ENCODE measurements at regions not wholly inside any gene's neighbourhood (a gene's known extent, or its start where the extent isn't known, plus 50 kb on each side); places are given as distances from the start of the nearest gene placed in this dataset.

DNA sequence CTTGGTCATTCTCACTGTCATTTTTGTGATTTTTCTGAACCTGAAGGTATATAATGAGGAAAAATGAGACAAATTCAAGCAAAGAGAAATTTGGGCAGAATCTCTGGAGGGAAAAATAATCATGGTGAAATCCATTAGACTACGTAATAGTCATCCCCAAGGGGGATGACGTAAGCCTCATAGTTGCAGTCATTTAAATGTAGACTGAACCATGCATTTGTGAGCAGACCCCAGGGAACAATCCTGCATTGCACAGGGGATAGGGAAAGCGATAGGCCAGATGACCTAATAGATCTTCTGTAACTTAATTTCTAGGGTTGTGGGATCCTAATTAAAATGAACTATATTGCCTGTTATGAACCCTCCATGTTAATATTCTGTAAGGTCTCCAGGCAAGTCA is 167.4 kb upstream of the C1orf21 start:
- H3K27me3 ChIP-seq = no peaks in the 10 kb centered on the region
- H3K4me3 ChIP-seq = no peak overlapping the region
- intact Hi-C loops (cut with DNase I) = no loop called here
- H3K9me3 ChIP-seq = no peaks in the 10 kb centered on the region
- no peak for ATAC-seq
- no peaks in the 10 kb centered on the region for H3K4me1 ChIP-seq
- TF ChIP-seq, protein P1, sequence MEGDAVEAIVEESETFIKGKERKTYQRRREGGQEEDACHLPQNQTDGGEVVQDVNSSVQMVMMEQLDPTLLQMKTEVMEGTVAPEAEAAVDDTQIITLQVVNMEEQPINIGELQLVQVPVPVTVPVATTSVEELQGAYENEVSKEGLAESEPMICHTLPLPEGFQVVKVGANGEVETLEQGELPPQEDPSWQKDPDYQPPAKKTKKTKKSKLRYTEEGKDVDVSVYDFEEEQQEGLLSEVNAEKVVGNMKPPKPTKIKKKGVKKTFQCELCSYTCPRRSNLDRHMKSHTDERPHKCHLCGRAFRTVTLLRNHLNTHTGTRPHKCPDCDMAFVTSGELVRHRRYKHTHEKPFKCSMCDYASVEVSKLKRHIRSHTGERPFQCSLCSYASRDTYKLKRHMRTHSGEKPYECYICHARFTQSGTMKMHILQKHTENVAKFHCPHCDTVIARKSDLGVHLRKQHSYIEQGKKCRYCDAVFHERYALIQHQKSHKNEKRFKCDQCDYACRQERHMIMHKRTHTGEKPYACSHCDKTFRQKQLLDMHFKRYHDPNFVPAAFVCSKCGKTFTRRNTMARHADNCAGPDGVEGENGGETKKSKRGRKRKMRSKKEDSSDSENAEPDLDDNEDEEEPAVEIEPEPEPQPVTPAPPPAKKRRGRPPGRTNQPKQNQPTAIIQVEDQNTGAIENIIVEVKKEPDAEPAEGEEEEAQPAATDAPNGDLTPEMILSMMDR (IDR thresholded peaks at IDR 0.05) = no peak
- no peaks in the 10 kb centered on the region for H3K36me3 ChIP-seq
- DNase-seq = no peak
- H3K27ac ChIP-seq = no peak overlapping the region

DNA sequence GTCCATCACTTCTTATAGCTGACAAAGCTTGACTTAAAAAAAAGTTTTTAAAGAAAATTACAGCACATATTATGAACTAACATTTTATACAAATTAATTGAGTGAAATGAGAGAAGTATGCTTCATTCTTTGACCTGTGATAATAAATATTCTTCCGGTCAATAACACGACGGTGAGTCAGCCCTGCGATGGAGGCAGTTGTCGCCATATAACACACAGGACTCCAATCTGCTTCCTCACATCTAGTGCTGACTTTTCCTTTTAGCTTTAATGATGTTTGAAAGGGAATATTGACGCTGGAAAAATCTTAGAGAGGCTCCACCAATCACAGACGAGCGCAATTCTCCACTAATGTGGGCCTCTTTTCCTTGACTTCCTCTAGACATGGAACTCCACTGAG is 166.9 kb upstream of the C1orf21 start:
- TF ChIP-seq, protein P1 (IDR thresholded peaks at IDR 0.05) = no peak
- Histone ChIP-seq H3K36me3 (no peaks in the 10 kb centered on the region), H3K27ac (no peak overlapping the region), H3K9me3 (no peaks in the 10 kb centered on the region), H3K27me3 (no peaks in the 10 kb centered on the region), H3K4me3 (no peak overlapping the region), H3K4me1 (no peaks in the 10 kb centered on the region)
- no peak for ATAC-seq
- DNase-seq = no peak
- intact Hi-C loops (cut with DNase I) = loop anchor here (5.0 kb wide), 1 partner anchor 143 kb away; no protein-coding TSS in a partner anchor

DNA sequence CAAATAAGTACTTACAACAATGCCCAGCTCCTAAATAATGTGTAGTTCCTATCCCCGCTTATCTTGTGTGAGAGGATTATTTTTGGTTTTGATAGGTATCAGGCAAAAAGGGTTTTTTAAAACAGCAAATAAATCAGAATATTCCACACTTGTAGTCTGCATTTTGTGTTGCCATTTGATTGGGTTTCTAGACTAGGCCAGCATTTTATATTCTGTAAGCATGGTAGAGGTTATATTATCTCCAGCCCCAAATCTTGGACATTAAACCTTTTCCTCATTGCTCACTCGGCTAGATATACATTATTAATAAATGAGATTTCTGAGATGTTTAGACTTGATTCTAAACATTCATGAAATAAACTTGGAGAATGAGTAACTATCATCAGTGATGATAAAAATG is 165.7 kb upstream of the C1orf21 start:
- H3K4me3 ChIP-seq = no peak overlapping the region
- ATAC-seq (no peak), DNase-seq (no peak)
- TF ChIP-seq, protein P1 (IDR thresholded peaks at IDR 0.05) = no peak
- H3K4me1 ChIP-seq = no peaks in the 10 kb centered on the region
- no peaks in the 10 kb centered on the region for H3K27me3 ChIP-seq
- no peaks in the 10 kb centered on the region for H3K36me3 ChIP-seq
- no peaks in the 10 kb centered on the region for H3K9me3 ChIP-seq
- intact Hi-C loops (cut with DNase I) = loop anchor here (5.0 kb wide), 1 partner anchor 144 kb away; no protein-coding TSS in a partner anchor
- H3K27ac ChIP-seq = no peak overlapping the region

DNA sequence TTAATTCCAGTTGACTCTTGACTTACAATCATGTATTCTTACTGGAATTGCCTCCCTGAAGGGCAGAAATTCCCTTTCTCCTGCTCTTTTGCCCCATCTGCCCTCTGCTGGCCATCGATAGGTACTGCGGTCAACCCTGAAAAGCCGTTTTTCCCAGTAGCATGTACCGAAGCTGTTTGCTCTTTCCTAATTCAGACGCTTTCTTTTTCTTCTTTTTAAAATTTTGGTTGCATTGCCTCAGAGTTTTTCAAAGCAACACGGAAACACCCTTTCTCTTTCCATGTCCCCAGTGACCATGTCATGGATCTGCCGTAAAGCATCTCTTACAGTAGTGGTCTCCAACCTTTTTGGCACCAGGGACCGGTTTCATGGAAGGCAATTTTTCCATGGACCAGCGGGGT is 164.2 kb upstream of the C1orf21 start:
- no peaks in the 10 kb centered on the region for H3K36me3 ChIP-seq
- no peaks in the 10 kb centered on the region for H3K27me3 ChIP-seq
- H3K9me3 ChIP-seq = no peaks in the 10 kb centered on the region
- peak; percentile 92 for ATAC-seq
- intact Hi-C loops (cut with DNase I) = loop anchor here (5.0 kb wide), 1 partner anchor 145 kb away; no protein-coding TSS in a partner anchor
- TF ChIP-seq, protein P1 (IDR thresholded peaks at IDR 0.05) = peak; percentile 95
- no peak overlapping the region for H3K27ac ChIP-seq
- no peaks in the 10 kb centered on the region for H3K4me1 ChIP-seq
- DNase-seq = no peak
- H3K4me3 ChIP-seq = peak overlapping the region; percentile 17

DNA sequence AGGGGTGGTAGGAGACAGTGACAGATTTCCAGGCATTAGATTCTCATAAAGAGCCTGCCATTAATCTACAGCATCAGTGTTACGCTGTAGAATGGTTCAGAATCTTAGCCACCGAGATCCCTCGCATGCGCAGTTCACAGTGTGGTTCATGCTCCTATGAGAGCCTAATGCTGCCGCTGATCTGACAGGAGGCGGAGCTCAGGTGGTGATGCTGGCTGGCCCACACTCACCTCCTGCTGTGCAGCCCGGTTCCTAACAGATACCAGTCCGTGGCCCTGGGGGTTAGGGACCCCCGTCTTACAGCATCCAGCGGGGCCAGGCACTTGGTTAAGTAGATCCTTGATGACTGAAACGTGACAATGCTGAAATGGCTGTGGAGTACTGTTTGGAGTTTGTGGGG is 163.6 kb upstream of the C1orf21 start:
- intact Hi-C loops (cut with DNase I) = loop anchor here (5.0 kb wide), 1 partner anchor 146 kb away; no protein-coding TSS in a partner anchor
- Histone ChIP-seq H3K4me3 (no peak overlapping the region), H3K36me3 (no peaks in the 10 kb centered on the region), H3K4me1 (no peaks in the 10 kb centered on the region), H3K27ac (no peak overlapping the region), H3K9me3 (no peaks in the 10 kb centered on the region), H3K27me3 (no peaks in the 10 kb centered on the region)
- no peak for DNase-seq
- peak; percentile 40 for ATAC-seq
- TF ChIP-seq, protein P1 (IDR thresholded peaks at IDR 0.05) = no peak

All from upper lobe of right lung (tissue), 1 donor.